ENCODE measurements at regions not wholly inside any gene's neighbourhood (a gene's known extent, or its start where the extent isn't known, plus 50 kb on each side); places are given as distances from the start of the nearest gene placed in this dataset.

GRCh38 chr14:61953602-61954001 lies 191.4 kb downstream of the SNAPC1 start:
- no peak for DNase-seq

GRCh38 chr14:61954306-61954705 lies 192.1 kb downstream of the SNAPC1 start:
- no peak for DNase-seq

- DNase-seq: no peak
These were observed 194.3 kb downstream of the SNAPC1 start for GRCh38 chr14:61956517-61956916.

- no peak for DNase-seq
These were observed 197.1 kb downstream of the SNAPC1 start for GRCh38 chr14:61959348-61959747.

- DNase-seq: no peak
These were observed 199.1 kb downstream of the SNAPC1 start for GRCh38 chr14:61961369-61961768.

GRCh38 chr14:61963926-61964325 lies 201.7 kb downstream of the SNAPC1 start:
- DNase-seq: no peak

- no peak for DNase-seq
These were observed 203.0 kb downstream of the SNAPC1 start for GRCh38 chr14:61965030-61965745.

GRCh38 chr14:61968207-61968606 lies 206.0 kb downstream of the SNAPC1 start:
- no peak for DNase-seq

- no peak for DNase-seq
These were observed 210.5 kb downstream of the SNAPC1 start for GRCh38 chr14:61972711-61973110.

- no peak for DNase-seq
These were observed 211.8 kb downstream of the SNAPC1 start for GRCh38 chr14:61973981-61974380.

- no peak for DNase-seq
These were observed 215.0 kb downstream of the SNAPC1 start for GRCh38 chr14:61977217-61977616.

GRCh38 chr14:61988240-61988639 lies 226.0 kb downstream of the SNAPC1 start:
- DNase-seq: no peak

- no peak for DNase-seq
These were observed 229.9 kb downstream of the SNAPC1 start for GRCh38 chr14:61992139-61992538.

GRCh38 chr14:61992926-61993325 lies 230.7 kb downstream of the SNAPC1 start:
- no peak for DNase-seq

- no peak for DNase-seq
These were observed 232.4 kb downstream of the SNAPC1 start for GRCh38 chr14:61994589-61994988.

GRCh38 chr14:61996753-61997152 lies 234.5 kb downstream of the SNAPC1 start:
- no peak for DNase-seq

- no peak for DNase-seq
These were observed 234.9 kb downstream of the SNAPC1 start for GRCh38 chr14:61997161-61997560.

- DNase-seq: no peak
These were observed 239.7 kb downstream of the SNAPC1 start for GRCh38 chr14:62001963-62002362.

- peak; percentile 0 for DNase-seq
These were observed 240.4 kb downstream of the SNAPC1 start for GRCh38 chr14:62002642-62003041.

GRCh38 chr14:62003701-62004100 lies 241.5 kb downstream of the SNAPC1 start:
- no peak for DNase-seq

GRCh38 chr14:62006116-62006731 lies 244.0 kb downstream of the SNAPC1 start:
- no peak for DNase-seq

- no peak for DNase-seq
These were observed 253.0 kb downstream of the SNAPC1 start for GRCh38 chr14:62015243-62015642.

- no peak for DNase-seq
These were observed 253.7 kb downstream of the SNAPC1 start for GRCh38 chr14:62015945-62016344.

- DNase-seq: no peak
These were observed 255.5 kb downstream of the SNAPC1 start for GRCh38 chr14:62017651-62018230.
